ENCODE measurements at regions not wholly inside any gene's neighbourhood (a gene's known extent, or its start where the extent isn't known, plus 50 kb on each side); places are given as distances from the start of the nearest gene placed in this dataset.

- no peak for TF ChIP-seq MYC (IDR thresholded peaks at IDR 0.05; ENCODE audit: insufficient read depth, insufficient read length, insufficient replicate concordance, low read length, severe bottlenecking)
These were observed 145.5 kb downstream of the ETS2 start (continued) for GRCh38 chr21:38951095-38951730.

GRCh38 chr21:38950435-38951094 lies 144.8 kb downstream of the ETS2 start:
- no peak overlapping the region for H3K4me2 ChIP-seq (ENCODE audit: control insufficient read depth, insufficient read depth)
- CTCF ChIA-PET = no interaction called here
- in situ Hi-C loops (cut with MboI) (no loop called here), intact Hi-C loops (cut with micrococcal nuclease; ENCODE audit: unreplicated experiment) (no loop called here)
- H3K9ac ChIP-seq (ENCODE audit: control insufficient read depth, insufficient read depth, low read length) = no peak overlapping the region
- POLR2A ChIA-PET = no interaction called here
- no peaks in the 10 kb centered on the region for H3K4me1 ChIP-seq (ENCODE audit: control insufficient read depth, insufficient read depth, low read length)
- H3K4me3 ChIP-seq = no peak overlapping the region
- ATAC-seq = no peak
- H3K36me3 ChIP-seq (ENCODE audit: control insufficient read depth in 2 of 2, insufficient read depth in 2 of 2, low read length in 1 of 2) = no peaks in the 10 kb centered on the region
- BruUV-seq (replicated peaks) = no TSS peak
- H3K79me2 ChIP-seq (ENCODE audit: control insufficient read depth, insufficient read depth, low read length) = no peaks in the 10 kb centered on the region
- SMC1A ChIA-PET (ENCODE audit: uncharacterized antibody, unreplicated experiment) = no interaction called here
- WGBS (ENCODE audit: insufficient coverage, insufficient replicate concordance, low lambda C conversion rate, missing lambda C conversion rate) = 45% methylated on average over 4 of the region's 4 CpGs
- H4K20me1 ChIP-seq (ENCODE audit: control insufficient read depth, insufficient read depth) = no peaks in the 10 kb centered on the region
- RAD21 ChIA-PET (ENCODE audit: unreplicated experiment) = no interaction called here
- H3K27me3 ChIP-seq (replicated peaks in 1 of 2; ENCODE audit: control insufficient read depth in 2 of 2, insufficient read depth in 2 of 2, low read length in 1 of 2) = no peaks in the 10 kb centered on the region
- H3K9me3 ChIP-seq (replicated peaks; ENCODE audit: control insufficient read depth, insufficient read depth, low read length) = no peaks in the 10 kb centered on the region
- H2AFZ ChIP-seq (ENCODE audit: control insufficient read depth, low read depth, low read length) = no peak overlapping the region
- FAIRE-seq = no peak
- H3K27ac ChIP-seq (ENCODE audit: control insufficient read depth, insufficient read depth) = no peak overlapping the region
- no peak for DNase-seq (ENCODE audit: low read depth, low spot score)
- TF ChIP-seq ETV6 (conservative IDR thresholded peaks at IDR 0.05 in 1 of 2, IDR thresholded peaks at IDR 0.05 in 1 of 2; ENCODE audit: borderline replicate concordance in 1 of 2, low read depth in 1 of 2) = no peak
- no peak for TF ChIP-seq CEBPZ (IDR thresholded peaks at IDR 0.05; ENCODE audit: low read depth, low read length)
- TF ChIP-seq BHLHE40 (IDR thresholded peaks at IDR 0.05; ENCODE audit: borderline replicate concordance in 1 of 2, low read depth in 2 of 2, low read length in 1 of 2) = no peak
- no peak for TF ChIP-seq PKNOX1 (IDR thresholded peaks at IDR 0.05)
- TF ChIP-seq LARP7 (IDR thresholded peaks at IDR 0.05) = no peak
- no peak for TF ChIP-seq BCL3 (IDR thresholded peaks at IDR 0.05; ENCODE audit: borderline replicate concordance, insufficient read depth, low read depth, low read length, poor library complexity, severe bottlenecking)
- no peak for TF ChIP-seq E4F1 (IDR thresholded peaks at IDR 0.05; ENCODE audit: borderline replicate concordance, partially characterized antibody)
- no peak for TF ChIP-seq POLR2AphosphoS2 (IDR thresholded peaks at IDR 0.05; ENCODE audit: low read depth, low read length)
- no peak for TF ChIP-seq SMC3 (IDR thresholded peaks at IDR 0.05; ENCODE audit: borderline replicate concordance, low read length)
- no peak for TF ChIP-seq TCF7 (IDR thresholded peaks at IDR 0.05; ENCODE audit: borderline replicate concordance)
- TF ChIP-seq IKZF2 (IDR thresholded peaks at IDR 0.05) = no peak

Measured in GM12878 (cell line).